ENCODE measurements at regions not wholly inside any gene's neighbourhood (a gene's known extent, or its start where the extent isn't known, plus 50 kb on each side); places are given as distances from the start of the nearest gene placed in this dataset.

- Histone ChIP-seq H3K9me3 (peaks cover 11% of the 10 kb centered on the region), H3K4me3 (no peak overlapping the region), H3K4me1 (no peaks in the 10 kb centered on the region), H3K27ac (no peak overlapping the region), H3K4me2 (no peak overlapping the region)
- 19% methylated on average over 2 of the region's 2 CpGs for WGBS (ENCODE audit: missing lambda C conversion rate)
- no peak for DNase-seq (ENCODE audit: low read depth in 1 of 2, low spot score in 1 of 2)
- ChIA-PET CTCF (interaction anchor here (0.9 to 5.8 kb wide), 5 partner anchors 17 to 226 kb away, joined by 3 to 45 read pairs (median 3); no protein-coding TSS in a partner anchor), POLR2A (no interaction called here)
- TF ChIP-seq KDM5A (IDR thresholded peaks at IDR 0.05) (no peak), RARB (CRISPR knock-in tag; IDR thresholded peaks at IDR 0.05) (no peak), E2F6 (IDR thresholded peaks at IDR 0.05; ENCODE audit: borderline replicate concordance, low read depth) (no peak), MAX (IDR thresholded peaks at IDR 0.05) (no peak), ATOH8 (CRISPR knock-in tag; IDR thresholded peaks at IDR 0.05; ENCODE audit: low read depth) (no peak), RCOR1 (IDR thresholded peaks at IDR 0.05; ENCODE audit: low read depth, low read length) (no peak), ESRRA (IDR thresholded peaks at IDR 0.05; ENCODE audit: borderline replicate concordance, low read length) (no peak), ZNF302 (CRISPR knock-in tag; IDR thresholded peaks at IDR 0.05) (no peak), USF2 (IDR thresholded peaks at IDR 0.05) (no peak), HEYL (CRISPR knock-in tag; IDR thresholded peaks at IDR 0.05) (no peak), NR3C1 (IDR thresholded peaks at IDR 0.05) (no peak), ELK1 (IDR thresholded peaks at IDR 0.05; ENCODE audit: low read depth, low read length) (no peak), FOSB (CRISPR knock-in tag; IDR thresholded peaks at IDR 0.05) (no peak), MAFK (IDR thresholded peaks at IDR 0.05; ENCODE audit: partially characterized antibody) (no peak), NFE2L2 (conservative IDR thresholded peaks at IDR 0.05; ENCODE audit: low read length) (no peak), FOSL2 (IDR thresholded peaks at IDR 0.05) (no peak), FOSL2 (CRISPR knock-in tag; IDR thresholded peaks at IDR 0.05) (no peak)
- TF ChIP-seq, protein P1, sequence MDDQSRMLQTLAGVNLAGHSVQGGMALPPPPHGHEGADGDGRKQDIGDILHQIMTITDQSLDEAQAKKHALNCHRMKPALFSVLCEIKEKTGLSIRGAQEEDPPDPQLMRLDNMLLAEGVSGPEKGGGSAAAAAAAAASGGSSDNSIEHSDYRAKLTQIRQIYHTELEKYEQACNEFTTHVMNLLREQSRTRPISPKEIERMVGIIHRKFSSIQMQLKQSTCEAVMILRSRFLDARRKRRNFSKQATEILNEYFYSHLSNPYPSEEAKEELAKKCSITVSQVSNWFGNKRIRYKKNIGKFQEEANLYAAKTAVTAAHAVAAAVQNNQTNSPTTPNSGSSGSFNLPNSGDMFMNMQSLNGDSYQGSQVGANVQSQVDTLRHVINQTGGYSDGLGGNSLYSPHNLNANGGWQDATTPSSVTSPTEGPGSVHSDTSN (IDR thresholded peaks at IDR 0.05): no peak
- TF ChIP-seq, protein P2, sequence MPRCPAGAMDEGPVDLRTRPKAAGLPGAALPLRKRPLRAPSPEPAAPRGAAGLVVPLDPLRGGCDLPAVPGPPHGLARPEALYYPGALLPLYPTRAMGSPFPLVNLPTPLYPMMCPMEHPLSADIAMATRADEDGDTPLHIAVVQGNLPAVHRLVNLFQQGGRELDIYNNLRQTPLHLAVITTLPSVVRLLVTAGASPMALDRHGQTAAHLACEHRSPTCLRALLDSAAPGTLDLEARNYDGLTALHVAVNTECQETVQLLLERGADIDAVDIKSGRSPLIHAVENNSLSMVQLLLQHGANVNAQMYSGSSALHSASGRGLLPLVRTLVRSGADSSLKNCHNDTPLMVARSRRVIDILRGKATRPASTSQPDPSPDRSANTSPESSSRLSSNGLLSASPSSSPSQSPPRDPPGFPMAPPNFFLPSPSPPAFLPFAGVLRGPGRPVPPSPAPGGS (IDR thresholded peaks at IDR 0.05): no peak
- no peak for ATAC-seq
- no peak for FAIRE-seq
Measured at GRCh38 chr20:5430670-5431069, 113.9 kb upstream of the PROKR2 start.

DNA sequence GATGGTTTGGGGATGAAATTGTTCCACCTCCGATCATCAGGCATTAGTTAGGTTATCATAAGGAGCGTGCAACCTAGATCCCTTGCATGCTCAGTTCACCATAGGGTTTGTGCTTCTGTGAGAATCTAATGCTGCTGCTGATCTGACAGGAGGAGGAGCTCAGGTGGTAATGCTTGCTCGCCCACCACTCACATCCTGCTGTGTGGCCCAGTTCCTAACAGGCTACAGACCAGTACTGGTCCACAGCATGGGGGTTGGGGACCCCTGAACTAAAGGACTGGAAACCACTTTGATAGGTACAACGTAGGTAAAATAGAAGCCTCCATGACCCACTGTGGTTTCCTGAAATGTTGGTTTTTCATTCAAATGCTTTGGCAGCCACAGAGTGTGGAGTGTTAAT, 109.3 kb upstream of the PROKR2 start:
- Histone ChIP-seq H3K4me3 (no peak overlapping the region), H3K27ac (no peak overlapping the region), H3K9me3 (peaks cover 15% of the 10 kb centered on the region), H3K4me1 (no peaks in the 10 kb centered on the region), H3K4me2 (no peak overlapping the region)
- ChIA-PET CTCF (interaction anchor here (1.1 to 5.8 kb wide), 2 partner anchors 22 to 23 kb away, joined by 3 to 45 read pairs; no protein-coding TSS in a partner anchor), POLR2A (no interaction called here)
- DNase-seq (ENCODE audit: low read depth in 1 of 2, low spot score in 1 of 2): no peak
- 0% methylated on average over 4 of the region's 4 CpGs for WGBS (ENCODE audit: missing lambda C conversion rate)
- FAIRE-seq: no peak
- no peak for ATAC-seq
- TF ChIP-seq KDM1A (IDR thresholded peaks at IDR 0.05; ENCODE audit: low read depth) (no peak), SREBF2 (IDR thresholded peaks at IDR 0.05) (no peak), CEBPB (IDR thresholded peaks at IDR 0.05) (no peak), RAD21 (conservative IDR thresholded peaks at IDR 0.05 in 1 of 2, IDR thresholded peaks at IDR 0.05 in 1 of 2) (no peak), NFE2L2 (conservative IDR thresholded peaks at IDR 0.05; ENCODE audit: low read length) (no peak), KDM5A (IDR thresholded peaks at IDR 0.05) (no peak), ZFP36 (IDR thresholded peaks at IDR 0.05; ENCODE audit: borderline replicate concordance, partially characterized antibody) (no peak), ELK1 (IDR thresholded peaks at IDR 0.05; ENCODE audit: low read depth, low read length) (no peak), HOXB5 (CRISPR knock-in tag; IDR thresholded peaks at IDR 0.05) (no peak)
- TF ChIP-seq, protein P3, sequence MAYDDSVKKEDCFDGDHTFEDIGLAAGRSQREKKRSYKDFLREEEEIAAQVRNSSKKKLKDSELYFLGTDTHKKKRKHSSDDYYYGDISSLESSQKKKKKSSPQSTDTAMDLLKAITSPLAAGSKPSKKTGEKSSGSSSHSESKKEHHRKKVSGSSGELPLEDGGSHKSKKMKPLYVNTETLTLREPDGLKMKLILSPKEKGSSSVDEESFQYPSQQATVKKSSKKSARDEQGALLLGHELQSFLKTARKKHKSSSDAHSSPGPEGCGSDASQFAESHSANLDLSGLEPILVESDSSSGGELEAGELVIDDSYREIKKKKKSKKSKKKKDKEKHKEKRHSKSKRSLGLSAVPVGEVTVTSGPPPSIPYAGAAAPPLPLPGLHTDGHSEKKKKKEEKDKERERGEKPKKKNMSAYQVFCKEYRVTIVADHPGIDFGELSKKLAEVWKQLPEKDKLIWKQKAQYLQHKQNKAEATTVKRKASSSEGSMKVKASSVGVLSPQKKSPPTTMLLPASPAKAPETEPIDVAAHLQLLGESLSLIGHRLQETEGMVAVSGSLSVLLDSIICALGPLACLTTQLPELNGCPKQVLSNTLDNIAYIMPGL (CRISPR knock-in tag; IDR thresholded peaks at IDR 0.05; ENCODE audit: borderline replicate concordance): no peak
- TF ChIP-seq, protein P4, sequence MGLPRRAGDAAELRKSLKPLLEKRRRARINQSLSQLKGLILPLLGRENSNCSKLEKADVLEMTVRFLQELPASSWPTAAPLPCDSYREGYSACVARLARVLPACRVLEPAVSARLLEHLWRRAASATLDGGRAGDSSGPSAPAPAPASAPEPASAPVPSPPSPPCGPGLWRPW (IDR thresholded peaks at IDR 0.05): no peak
- TF ChIP-seq, protein P2 (IDR thresholded peaks at IDR 0.05): no peak
